Neural progenitor cell (in vitro differentiated cells): ENCODE measurements at regions not wholly inside any gene's neighbourhood (a gene's known extent, or its start where the extent isn't known, plus 50 kb on each side); places are given as distances from the start of the nearest gene placed in this dataset.
"Not testable (repeated sequence)": the region's sequence is repeated elsewhere in the genome, so short reads cannot be mapped to it uniquely, and the experiment has no call there.

Source experiments
- DNase-seq: peaks from one replicate; pipeline ENCODE4 v3.0.0-alpha.2; 2016; ENCODE audit warnings: low spot score
- H2AFZ ChIP-seq: fragments of 200-600 bp; sonication (generic); replicated peaks from 2 replicates; pipeline ENCODE4 v1.6.1; 2016; ENCODE audit warnings: antibody characterized with exemption
- H3F3A ChIP-seq: fragments of 200-600 bp; sonication (generic); 2 replicates; pipeline ENCODE4 v1.6.1; 2016; ENCODE audit warnings: antibody characterized with exemption, low read depth
- H3K27ac ChIP-seq: fragments of 200-600 bp; sonication (generic); 2 replicates; pipeline ENCODE4 v1.5.1; 2016; ENCODE audit warnings: mild to moderate bottlenecking
- H3K27me3 ChIP-seq: fragments of 200-600 bp; sonication (generic); 2 replicates; pipeline ENCODE4 v1.6.1; 2016; ENCODE audit warnings: mild to moderate bottlenecking, moderate library complexity
- H3K36me3 ChIP-seq: fragments of 200-600 bp; sonication (generic); 2 replicates; pipeline ENCODE4 v1.5.1; 2016
- H3K4me1 ChIP-seq: fragments of 200-600 bp; sonication (generic); 2 replicates; pipeline ENCODE4 v1.6.1; 2016; ENCODE audit warnings: mixed run types
- H3K4me2 ChIP-seq: fragments of 200-600 bp; sonication (generic); 2 replicates; pipeline ENCODE4 v1.6.1; 2016
- H3K4me3 ChIP-seq: fragments of 200-600 bp; sonication (generic); 2 replicates; pipeline ENCODE4 v1.5.1; 2016
- H3K79me2 ChIP-seq: fragments of 200-600 bp; sonication (generic); 2 replicates; pipeline ENCODE4 v1.6.1; 2016; ENCODE audit warnings: low read depth
- H3K9ac ChIP-seq: fragments of 200-600 bp; sonication (generic); 2 replicates; pipeline ENCODE4 v1.6.1; 2016
- H3K9me3 ChIP-seq: fragments of 200-600 bp; sonication (generic); 2 replicates; pipeline ENCODE4 v1.5.1; 2016; ENCODE audit warnings: low read depth
- H4K20me1 ChIP-seq: fragments of 200-600 bp; sonication (generic); 2 replicates; pipeline ENCODE4 v1.6.1; 2016; ENCODE audit warnings: low read depth
- H3K27ac Mint-ChIP-seq: 3 replicates; pipeline ENCODE4 v1.8.0; 2021; ENCODE audit warnings: mixed read lengths
- H3K27me3 Mint-ChIP-seq: 2 replicates; pipeline ENCODE4 v1.8.0; 2022; ENCODE audit warnings: low read depth, mild to moderate bottlenecking, inconsistent platforms, moderate library complexity, mixed read lengths; ENCODE audit not compliant: insufficient read depth
- H3K36me3 Mint-ChIP-seq: 3 replicates; pipeline ENCODE4 v1.8.0; 2021; ENCODE audit warnings: mixed read lengths
- H3K4me1 Mint-ChIP-seq: 3 replicates; pipeline ENCODE4 v1.8.0; 2021; ENCODE audit warnings: mixed read lengths
- H3K4me3 Mint-ChIP-seq: 3 replicates; pipeline ENCODE4 v1.8.0; 2021; ENCODE audit warnings: mild to moderate bottlenecking, moderate library complexity, mixed read lengths
- H3K9me3 Mint-ChIP-seq: 3 replicates; pipeline ENCODE4 v1.8.0; 2020; ENCODE audit warnings: mixed read lengths
- EZH2 ChIP-seq: fragments of 200-600 bp; sonication (generic); IDR thresholded peaks from 2 replicates; pipeline ENCODE4 v1.6.1; 2017; ENCODE audit warnings: antibody characterized with exemption, mild to moderate bottlenecking, moderate library complexity
- EZH2phosphoT487 ChIP-seq: fragments of 200-600 bp; sonication (generic); IDR thresholded peaks from 2 replicates; pipeline ENCODE4 v1.6.1; 2017; ENCODE audit warnings: antibody characterized with exemption
- TF ChIP-seq, protein P1 (sequence below): fragments of 200-600 bp; sonication (generic); IDR thresholded peaks from 2 replicates; pipeline ENCODE4 v1.5.1; 2017; ENCODE audit warnings: antibody characterized with exemption, mild to moderate bottlenecking

DNA sequence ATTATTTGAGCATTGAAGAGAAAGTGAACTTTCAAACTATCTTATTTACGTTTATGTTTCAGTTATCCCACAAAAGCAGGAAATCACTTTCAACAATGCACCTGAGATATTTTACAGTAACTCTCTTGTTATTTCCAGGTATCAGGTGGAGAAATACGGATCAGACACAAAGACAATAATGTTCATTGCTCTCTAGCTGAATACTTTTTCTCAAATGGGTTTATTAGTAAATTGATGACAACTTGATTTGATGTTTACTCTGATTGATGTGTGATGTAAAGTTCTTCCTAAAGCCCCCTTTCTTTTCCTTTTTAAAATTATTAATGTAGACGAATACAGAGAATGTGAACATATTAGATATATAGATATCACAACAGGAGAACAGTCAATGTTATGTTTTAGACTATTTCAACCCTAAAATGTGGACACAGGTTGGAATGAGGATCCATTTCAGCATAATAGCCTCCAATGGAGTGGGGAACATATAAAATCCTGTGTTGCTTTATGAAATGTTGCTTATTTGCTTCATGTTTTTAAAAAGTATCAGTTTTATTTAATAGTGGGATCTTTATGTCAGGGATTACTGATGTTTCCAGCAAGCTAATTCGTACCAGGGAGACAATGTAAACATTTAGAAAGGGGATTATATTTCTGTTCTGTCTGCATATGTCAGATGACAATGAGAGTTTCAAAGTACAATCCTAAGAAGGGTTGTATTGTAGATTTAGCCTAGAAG lies 1522.3 kb upstream of the TPTE start:
- H3K27me3 Mint-ChIP-seq: no peaks in the 10 kb centered on the region
- peaks cover 59% of the 10 kb centered on the region for H3K9me3 Mint-ChIP-seq
- H3K4me3 Mint-ChIP-seq: no peak overlapping the region
- no peak overlapping the region for H3K9ac ChIP-seq
- DNase-seq: no peak
- H3K4me2 ChIP-seq: no peak overlapping the region
- no peaks in the 10 kb centered on the region for H3K36me3 ChIP-seq
- no peaks in the 10 kb centered on the region for H3K27me3 ChIP-seq
- no peak overlapping the region for H3K4me3 ChIP-seq
- no peak overlapping the region for H3K27ac Mint-ChIP-seq
- H2AFZ ChIP-seq: no peak overlapping the region
- no peaks in the 10 kb centered on the region for H3F3A ChIP-seq
- H3K27ac ChIP-seq: no peak overlapping the region
- H3K4me1 ChIP-seq: no peaks in the 10 kb centered on the region
- H3K9me3 ChIP-seq: peaks cover 55% of the 10 kb centered on the region
- H3K79me2 ChIP-seq: no peaks in the 10 kb centered on the region
- H4K20me1 ChIP-seq: no peaks in the 10 kb centered on the region
- H3K36me3 Mint-ChIP-seq: no peaks in the 10 kb centered on the region
- no peak for TF ChIP-seq EZH2
- TF ChIP-seq, protein P1, sequence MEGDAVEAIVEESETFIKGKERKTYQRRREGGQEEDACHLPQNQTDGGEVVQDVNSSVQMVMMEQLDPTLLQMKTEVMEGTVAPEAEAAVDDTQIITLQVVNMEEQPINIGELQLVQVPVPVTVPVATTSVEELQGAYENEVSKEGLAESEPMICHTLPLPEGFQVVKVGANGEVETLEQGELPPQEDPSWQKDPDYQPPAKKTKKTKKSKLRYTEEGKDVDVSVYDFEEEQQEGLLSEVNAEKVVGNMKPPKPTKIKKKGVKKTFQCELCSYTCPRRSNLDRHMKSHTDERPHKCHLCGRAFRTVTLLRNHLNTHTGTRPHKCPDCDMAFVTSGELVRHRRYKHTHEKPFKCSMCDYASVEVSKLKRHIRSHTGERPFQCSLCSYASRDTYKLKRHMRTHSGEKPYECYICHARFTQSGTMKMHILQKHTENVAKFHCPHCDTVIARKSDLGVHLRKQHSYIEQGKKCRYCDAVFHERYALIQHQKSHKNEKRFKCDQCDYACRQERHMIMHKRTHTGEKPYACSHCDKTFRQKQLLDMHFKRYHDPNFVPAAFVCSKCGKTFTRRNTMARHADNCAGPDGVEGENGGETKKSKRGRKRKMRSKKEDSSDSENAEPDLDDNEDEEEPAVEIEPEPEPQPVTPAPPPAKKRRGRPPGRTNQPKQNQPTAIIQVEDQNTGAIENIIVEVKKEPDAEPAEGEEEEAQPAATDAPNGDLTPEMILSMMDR: no peak
- TF ChIP-seq EZH2phosphoT487: no peak
- no peaks in the 10 kb centered on the region for H3K4me1 Mint-ChIP-seq

DNA sequence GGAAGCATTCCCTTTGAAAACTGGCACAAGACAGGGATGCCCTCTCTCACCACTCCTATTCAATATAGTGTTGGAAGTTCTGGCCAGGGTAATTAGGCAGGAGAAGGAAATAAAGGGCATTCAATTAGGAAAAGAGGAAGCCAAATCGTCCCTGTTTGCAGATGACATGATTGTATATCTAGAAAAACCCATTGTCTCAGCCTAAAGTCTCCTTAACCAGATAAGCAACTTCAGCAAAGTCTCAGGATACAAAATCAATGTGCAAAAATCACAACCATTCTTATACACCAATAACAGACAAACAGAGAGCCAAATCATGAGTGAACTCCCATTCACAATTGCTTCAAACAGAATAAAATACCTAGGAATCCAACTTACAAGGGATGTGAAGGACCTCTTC lies 1521.3 kb upstream of the TPTE start:
- H3K27ac ChIP-seq, H3K27me3 ChIP-seq, H4K20me1 ChIP-seq, H3K4me3 Mint-ChIP-seq, H3K36me3 ChIP-seq, H2AFZ ChIP-seq, H3K4me1 Mint-ChIP-seq, H3K27me3 Mint-ChIP-seq, H3K79me2 ChIP-seq, H3F3A ChIP-seq, H3K27ac Mint-ChIP-seq, DNase-seq, H3K9ac ChIP-seq, H3K36me3 Mint-ChIP-seq, H3K4me1 ChIP-seq, H3K4me3 ChIP-seq, H3K4me2 ChIP-seq: not testable (repeated sequence)
- H3K9me3 Mint-ChIP-seq: peaks cover 57% of the 10 kb centered on the region
- H3K9me3 ChIP-seq: peaks cover 52% of the 10 kb centered on the region

DNA sequence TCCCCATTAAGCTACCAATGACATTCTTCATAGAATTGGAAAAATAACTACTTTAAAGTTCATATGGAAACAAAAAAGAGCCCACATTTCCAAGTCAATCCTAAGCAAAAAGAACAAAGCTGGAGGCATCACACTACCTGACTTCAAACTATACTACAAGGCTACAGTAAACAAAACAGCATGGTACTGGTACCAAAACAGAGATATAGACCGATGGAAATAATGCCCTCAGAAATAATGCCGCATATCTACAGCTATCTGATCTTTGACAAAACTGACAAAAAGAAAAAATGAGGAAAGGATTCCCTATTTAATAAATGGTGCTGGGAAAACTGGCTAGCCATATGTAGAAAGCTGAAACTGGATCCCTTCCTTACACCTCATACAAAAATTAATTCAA lies 1520.7 kb upstream of the TPTE start:
- not testable (repeated sequence) for H3K9ac ChIP-seq, H3K79me2 ChIP-seq, H3K27ac ChIP-seq, H3K36me3 ChIP-seq, H3K4me1 ChIP-seq, H4K20me1 ChIP-seq, H3K4me3 Mint-ChIP-seq, H3K4me2 ChIP-seq, H3F3A ChIP-seq, H2AFZ ChIP-seq, H3K27me3 Mint-ChIP-seq, DNase-seq, H3K27me3 ChIP-seq, H3K36me3 Mint-ChIP-seq, H3K4me3 ChIP-seq, H3K27ac Mint-ChIP-seq, H3K4me1 Mint-ChIP-seq
- H3K9me3 ChIP-seq: peaks cover 55% of the 10 kb centered on the region
- H3K9me3 Mint-ChIP-seq: peaks cover 56% of the 10 kb centered on the region

DNA sequence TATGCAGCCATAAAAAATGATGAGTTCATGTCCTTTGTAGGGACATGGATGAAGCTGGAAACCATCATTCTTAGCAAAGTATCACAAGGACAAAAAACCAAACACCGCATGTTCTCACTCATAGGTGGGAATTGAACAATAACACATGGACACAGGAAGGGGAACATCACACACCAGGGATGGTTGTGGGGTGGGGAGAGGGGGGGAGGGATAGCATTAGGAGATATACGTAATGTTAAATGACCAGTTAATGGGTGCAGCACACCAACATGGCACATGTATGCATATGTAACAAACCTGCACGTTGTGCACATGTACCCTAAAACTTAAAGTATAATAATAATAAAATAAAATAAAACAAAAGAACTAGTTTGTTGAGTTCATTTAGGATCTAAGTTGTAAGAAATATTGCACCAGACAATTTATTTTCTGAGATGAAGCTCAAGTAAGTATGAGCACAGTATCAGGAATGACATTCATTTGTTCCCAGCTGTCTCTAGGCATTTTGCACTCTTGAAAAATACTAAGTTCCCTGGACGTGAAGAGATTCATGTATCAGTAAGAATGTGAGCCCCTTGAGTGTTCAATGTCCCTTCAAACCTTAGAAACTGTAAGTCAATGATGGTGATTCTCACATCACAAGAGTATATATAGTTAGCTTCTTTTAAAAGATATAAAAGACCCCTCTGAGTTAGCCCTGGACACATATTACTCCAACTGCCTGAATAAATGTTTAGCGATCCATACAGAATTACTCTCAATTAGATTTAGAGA lies 1519.3 kb upstream of the TPTE start:
- H3K4me3 Mint-ChIP-seq, H3K27ac Mint-ChIP-seq, H3K27ac ChIP-seq, H3K79me2 ChIP-seq, H3K9ac ChIP-seq, H3F3A ChIP-seq, H3K36me3 Mint-ChIP-seq, DNase-seq, H3K4me1 Mint-ChIP-seq, H3K27me3 Mint-ChIP-seq, H3K4me3 ChIP-seq, H3K4me2 ChIP-seq, H3K36me3 ChIP-seq, H3K4me1 ChIP-seq, H4K20me1 ChIP-seq, H2AFZ ChIP-seq, H3K27me3 ChIP-seq: not testable (repeated sequence)
- peaks cover 68% of the 10 kb centered on the region for H3K9me3 Mint-ChIP-seq
- H3K9me3 ChIP-seq: peaks cover 55% of the 10 kb centered on the region

DNA sequence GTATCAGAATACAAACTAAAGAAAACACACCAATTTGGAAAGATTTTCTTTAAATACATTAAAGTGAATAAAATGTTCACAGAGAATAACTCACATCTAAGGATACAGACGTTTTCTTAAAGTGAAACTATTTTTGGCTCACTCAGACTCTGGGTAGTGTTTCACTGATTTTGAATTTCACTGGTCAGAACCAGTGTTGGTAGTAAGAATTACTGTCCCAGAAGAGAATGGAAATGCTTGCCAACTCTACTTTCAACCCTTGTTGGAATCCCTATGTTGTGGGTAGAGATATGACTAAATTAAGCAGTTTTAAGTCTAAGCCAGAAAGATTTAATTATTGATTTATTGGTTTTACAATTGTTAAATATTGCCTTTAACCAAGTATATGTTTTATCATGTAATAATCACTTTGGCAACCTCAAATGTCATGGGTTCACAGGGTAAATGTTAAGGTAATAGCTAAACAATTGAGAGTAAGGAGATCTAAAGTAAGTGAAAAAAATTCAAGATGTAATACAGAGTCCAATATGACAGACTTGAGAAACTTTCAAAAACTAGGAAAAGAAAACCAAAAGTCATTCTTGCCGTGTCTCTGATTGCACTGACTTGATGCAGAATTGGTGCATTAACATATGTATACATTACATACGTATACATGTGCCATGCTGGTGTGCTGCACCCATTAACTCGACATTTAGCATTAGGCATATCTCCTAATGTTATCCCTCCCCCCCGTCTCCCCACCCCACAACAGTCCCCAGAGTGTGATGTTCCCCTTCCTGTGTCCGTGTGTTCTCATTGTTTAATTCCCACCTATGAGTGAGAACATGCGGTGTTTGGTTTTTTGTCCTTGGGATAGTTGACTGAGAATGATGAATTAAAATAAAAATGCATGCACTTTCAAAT lies 1517.2 kb upstream of the TPTE start:
- not testable (repeated sequence) for H3F3A ChIP-seq, H3K4me3 ChIP-seq, H3K79me2 ChIP-seq, H3K4me2 ChIP-seq, H3K27me3 ChIP-seq, H3K4me1 ChIP-seq, H3K4me3 Mint-ChIP-seq, H3K27me3 Mint-ChIP-seq, H3K36me3 ChIP-seq, H3K27ac Mint-ChIP-seq, H2AFZ ChIP-seq, DNase-seq, H3K36me3 Mint-ChIP-seq, H4K20me1 ChIP-seq, H3K9ac ChIP-seq, H3K4me1 Mint-ChIP-seq, H3K27ac ChIP-seq
- peaks cover 75% of the 10 kb centered on the region for H3K9me3 Mint-ChIP-seq
- H3K9me3 ChIP-seq: peaks cover 49% of the 10 kb centered on the region

DNA sequence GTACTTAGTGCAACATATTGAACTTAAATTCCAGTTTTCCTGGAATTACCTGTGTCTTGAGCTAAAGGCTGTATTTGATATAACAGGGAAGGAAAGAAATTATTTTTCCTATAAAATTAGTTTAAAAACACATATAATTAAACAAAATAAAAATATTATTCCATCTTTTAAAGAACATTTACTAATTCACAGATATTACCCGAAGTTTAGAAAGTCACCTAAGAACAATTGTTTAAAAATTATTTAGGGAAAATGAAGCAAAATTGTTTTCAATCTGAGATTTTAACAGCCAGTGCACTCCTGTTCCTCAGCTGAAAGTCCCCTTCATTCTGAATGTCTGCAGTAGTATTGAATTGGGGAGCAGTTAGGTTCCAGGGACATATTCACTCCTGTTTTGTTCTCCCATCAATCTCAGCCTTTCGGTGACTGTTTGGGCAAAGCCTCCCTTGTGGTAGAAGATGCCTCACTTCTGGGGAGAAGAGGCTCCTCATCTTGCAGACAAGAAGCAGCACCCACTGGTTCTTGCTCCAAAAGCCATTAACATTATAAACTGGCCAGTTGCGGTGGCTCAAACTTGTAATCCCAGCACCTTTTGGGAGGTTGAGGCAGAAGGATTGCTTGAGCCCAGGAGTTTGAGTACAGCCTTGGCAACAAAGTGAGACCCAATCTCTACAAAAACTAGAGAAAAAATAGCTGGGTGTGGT lies 1516.4 kb upstream of the TPTE start:
- not testable (repeated sequence) for H3K4me3 Mint-ChIP-seq, H3K4me2 ChIP-seq, H3K9ac ChIP-seq, DNase-seq, H3K4me1 ChIP-seq, H3K36me3 ChIP-seq, H3K27me3 Mint-ChIP-seq, H3K4me3 ChIP-seq, H3F3A ChIP-seq, H3K4me1 Mint-ChIP-seq, H3K36me3 Mint-ChIP-seq, H2AFZ ChIP-seq, H3K79me2 ChIP-seq, H3K27ac Mint-ChIP-seq, H4K20me1 ChIP-seq, H3K27me3 ChIP-seq, H3K27ac ChIP-seq
- peaks cover 50% of the 10 kb centered on the region for H3K9me3 ChIP-seq
- H3K9me3 Mint-ChIP-seq: peaks cover 76% of the 10 kb centered on the region
